HG03354 (cell line): ENCODE measurements at regions not wholly inside any gene's neighbourhood (a gene's known extent, or its start where the extent isn't known, plus 50 kb on each side); places are given as distances from the start of the nearest gene placed in this dataset.

Source experiments
- ATAC-seq: cut with Tn5 transposase; IDR thresholded peaks from one replicate; pipeline ENCODE4 v1.9.1; 2021; ENCODE audit warnings: mild to moderate bottlenecking; ENCODE audit not compliant: unreplicated experiment, poor library complexity, severe bottlenecking

DNA sequence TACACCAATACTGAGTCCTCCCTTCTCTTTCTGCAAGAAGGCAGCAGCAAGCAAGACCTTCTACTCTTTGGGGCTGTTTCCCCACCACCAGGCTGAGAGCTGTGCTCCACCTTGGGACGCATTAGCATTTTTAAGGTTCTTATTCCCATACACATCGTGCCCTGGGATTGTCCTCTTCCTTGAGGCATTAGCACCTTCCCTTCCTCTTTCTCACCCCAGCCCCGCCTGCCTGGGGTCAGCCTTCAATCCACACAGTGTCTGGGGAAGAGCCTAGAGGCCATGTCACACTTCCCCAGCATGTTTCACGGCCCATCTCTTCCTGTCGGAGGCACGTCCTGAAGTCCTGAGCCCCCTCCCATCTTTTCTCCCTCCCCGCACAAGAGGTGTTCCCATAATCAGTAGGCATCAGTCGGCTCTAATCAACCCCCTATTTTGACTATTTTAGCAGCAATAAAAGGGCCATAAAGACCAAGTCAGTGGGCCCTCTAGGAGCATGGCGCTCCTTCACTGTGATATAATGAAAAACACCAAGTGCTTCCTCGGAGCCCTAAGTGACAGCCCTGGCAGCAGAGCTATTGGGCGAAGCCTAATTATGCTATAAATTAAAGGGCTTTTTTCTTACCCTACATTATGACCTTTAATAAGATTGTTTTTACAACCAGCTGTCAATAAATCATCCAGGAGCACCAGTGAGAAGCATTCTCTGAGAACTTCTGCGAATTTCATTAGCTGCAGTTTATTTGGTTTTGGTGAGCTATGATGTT, 55.0 kb upstream of the PKDCC start:
- no peak for ATAC-seq

- ATAC-seq = no peak
Measured at GRCh38 chr2:41993435-41993925, 54.3 kb upstream of the PKDCC start.

GRCh38 chr2:41994233-41994637, 53.6 kb upstream of the PKDCC start:
- ATAC-seq = no peak

- no peak for ATAC-seq
Measured at GRCh38 chr2:41994661-41995060, 53.2 kb upstream of the PKDCC start.

DNA sequence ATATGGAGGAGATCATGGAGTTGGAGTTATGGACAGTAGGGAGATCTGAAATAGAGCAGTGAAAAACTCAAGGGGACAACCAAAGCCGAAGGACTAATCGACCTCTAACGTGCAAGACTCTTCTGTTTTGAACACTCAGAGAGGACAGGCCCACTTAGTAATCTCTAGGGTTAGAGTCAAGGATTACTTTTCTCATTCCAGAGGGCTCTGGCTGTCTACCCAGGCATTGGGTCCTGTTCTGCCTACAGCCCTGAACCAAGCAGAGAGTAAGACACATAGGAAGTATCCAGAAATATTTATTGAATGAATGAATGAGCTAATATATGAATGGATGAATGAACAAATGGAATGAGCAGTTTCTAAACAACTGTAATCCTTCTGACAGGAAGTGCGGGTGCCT, 50.3 kb upstream of the PKDCC start:
- ATAC-seq = no peak
